ENCODE measurements at regions not wholly inside any gene's neighbourhood (a gene's known extent, or its start where the extent isn't known, plus 50 kb on each side); places are given as distances from the start of the nearest gene placed in this dataset.

GRCh38 chr3:99520513-99520912 is 117.9 kb upstream of the COL8A1 start:
- no peak for ATAC-seq
- H3K4me2 ChIP-seq (ENCODE audit: low read depth, low read length) = no peak overlapping the region
- TF ChIP-seq NKX3-1 (CRISPR knock-in tag; IDR thresholded peaks at IDR 0.05) (no peak), ZSCAN30 (CRISPR knock-in tag; IDR thresholded peaks at IDR 0.05) (no peak), ZNF496 (CRISPR knock-in tag; IDR thresholded peaks at IDR 0.05; ENCODE audit: insufficient replicate concordance) (no peak), IRF1 (CRISPR knock-in tag; IDR thresholded peaks at IDR 0.05; ENCODE audit: low read depth) (no peak)
- intact Hi-C loops (cut with micrococcal nuclease; ENCODE audit: unreplicated experiment) = no loop called here
- POLR2A ChIA-PET = no interaction called here
- no peak for FAIRE-seq
- BruUV-seq (replicated peaks) = no TSS peak
- H4K20me1 ChIP-seq (ENCODE audit: insufficient read depth, low read length) = no peaks in the 10 kb centered on the region
- no peaks in the 10 kb centered on the region for H3K4me1 ChIP-seq (ENCODE audit: insufficient read depth, low read length)
- H3K4me3 ChIP-seq (replicated peaks in 1 of 3; ENCODE audit: insufficient read depth in 1 of 3, low read depth in 2 of 3, low read length in 3 of 3) = no peak overlapping the region
- CTCF ChIA-PET (ENCODE audit: low intra/inter-chr PET ratio, low total read pairs) = no interaction called here
- H3K79me2 ChIP-seq (ENCODE audit: insufficient read depth, low read length) = no peaks in the 10 kb centered on the region
- no peaks in the 10 kb centered on the region for H3K27me3 ChIP-seq (ENCODE audit: control insufficient read depth in 1 of 2, insufficient read depth in 2 of 2, low read length in 2 of 2)
- DNase-seq (ENCODE audit: low spot score) = no peak
- H3K36me3 ChIP-seq (replicated peaks in 1 of 2; ENCODE audit: control insufficient read depth in 1 of 2, insufficient read depth in 2 of 2, low read length in 2 of 2) = no peaks in the 10 kb centered on the region
- H2AFZ ChIP-seq (ENCODE audit: low read length) = no peak overlapping the region
- no peak overlapping the region for H3K27ac ChIP-seq (ENCODE audit: extremely low read length, insufficient read depth, low read length)
- H3K9me3 ChIP-seq (ENCODE audit: low read length) = no peaks in the 10 kb centered on the region
- in situ Hi-C loops (cut with HindIII; ENCODE audit: extremely low pct_ligation_motif_present, low pct_unique_long_range_greater_than_20kb) = no loop called here
- H3K9ac ChIP-seq (ENCODE audit: insufficient read depth, low read depth, low read length) = no peak overlapping the region

DNA sequence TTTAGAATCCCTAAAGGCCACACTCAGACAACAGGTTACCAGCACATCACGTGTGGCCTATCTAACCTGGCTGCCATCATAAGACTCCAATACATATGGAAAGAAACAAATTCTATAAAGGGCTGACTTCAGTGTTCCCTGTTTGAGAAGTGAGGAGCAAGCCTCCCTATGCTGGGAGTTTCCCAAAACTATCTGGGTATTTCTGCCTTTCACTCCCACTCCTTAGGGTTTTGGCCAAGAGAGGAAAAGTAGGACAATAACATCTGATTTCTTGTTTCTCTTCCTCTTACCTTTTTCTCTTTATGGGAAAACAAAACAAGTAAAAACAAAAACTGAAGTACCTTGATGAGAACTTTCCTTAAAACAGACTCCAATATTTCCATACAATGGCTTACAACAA is 121.5 kb upstream of the COL8A1 start:
- TF ChIP-seq ZNF549 (CRISPR knock-in tag; IDR thresholded peaks at IDR 0.05) (no peak), TBP (CRISPR knock-in tag; IDR thresholded peaks at IDR 0.05) (no peak), ZNF580 (CRISPR knock-in tag; IDR thresholded peaks at IDR 0.05; ENCODE audit: borderline replicate concordance, low read depth) (no peak)
- Histone ChIP-seq H2AFZ (ENCODE audit: low read length) (no peak overlapping the region), H3K4me2 (ENCODE audit: low read depth, low read length) (no peak overlapping the region), H3K36me3 (replicated peaks in 1 of 2; ENCODE audit: control insufficient read depth in 1 of 2, insufficient read depth in 2 of 2, low read length in 2 of 2) (no peaks in the 10 kb centered on the region), H3K79me2 (ENCODE audit: insufficient read depth, low read length) (no peaks in the 10 kb centered on the region), H3K9ac (ENCODE audit: insufficient read depth, low read depth, low read length) (no peak overlapping the region), H3K27ac (ENCODE audit: extremely low read length, insufficient read depth, low read length) (no peak overlapping the region), H3K27me3 (ENCODE audit: control insufficient read depth in 1 of 2, insufficient read depth in 2 of 2, low read length in 2 of 2) (no peaks in the 10 kb centered on the region), H3K9me3 (ENCODE audit: low read length) (no peaks in the 10 kb centered on the region), H3K4me1 (ENCODE audit: insufficient read depth, low read length) (no peaks in the 10 kb centered on the region), H4K20me1 (ENCODE audit: insufficient read depth, low read length) (no peaks in the 10 kb centered on the region), H3K4me3 (replicated peaks in 1 of 3; ENCODE audit: insufficient read depth in 1 of 3, low read depth in 2 of 3, low read length in 3 of 3) (no peak overlapping the region)
- POLR2A ChIA-PET = no interaction called here
- CTCF ChIA-PET (ENCODE audit: low intra/inter-chr PET ratio, low total read pairs) = no interaction called here
- BruUV-seq (replicated peaks) = no TSS peak
- in situ Hi-C loops (cut with HindIII; ENCODE audit: extremely low pct_ligation_motif_present, low pct_unique_long_range_greater_than_20kb) (no loop called here), intact Hi-C loops (cut with micrococcal nuclease; ENCODE audit: unreplicated experiment) (no loop called here)
- ATAC-seq = no peak
- whole genome bisulfite sequencing (ENCODE audit: low lambda C conversion rate) = 9% methylated on average over 1 of the region's 1 CpG
- no peak for DNase-seq (ENCODE audit: low spot score)
- FAIRE-seq = no peak

Measured in HepG2 (cell line).